GM12891 (cell line): ENCODE measurements at regions not wholly inside any gene's neighbourhood (a gene's known extent, or its start where the extent isn't known, plus 50 kb on each side); places are given as distances from the start of the nearest gene placed in this dataset.

ENCODE experiments used
- PAX5 ChIP-seq: IDR thresholded peaks from 2 replicates; pipeline ENCODE4 v1.6.1; 2011; ENCODE audit warnings: low read length, moderate library complexity, mild to moderate bottlenecking; ENCODE audit not compliant: insufficient read depth, severe bottlenecking
- POLR2A ChIP-seq: IDR thresholded peaks from 2 replicates; pipeline ENCODE4 v1.6.1; 2011; ENCODE audit warnings: low read depth, low read length, control low read depth
- POLR2AphosphoS5 ChIP-seq: IDR thresholded peaks from 2 replicates; pipeline ENCODE4 v1.6.1; 2011; ENCODE audit warnings: low read depth, low read length, control low read depth
- POU2F2 ChIP-seq: IDR thresholded peaks from 2 replicates; pipeline ENCODE4 v1.6.1; 2011; ENCODE audit warnings: low read depth, mild to moderate bottlenecking, control low read depth, low read length, moderate library complexity
- SPI1 ChIP-seq: IDR thresholded peaks from 2 replicates; pipeline ENCODE4 v1.6.1; 2011; ENCODE audit warnings: low read depth, low read length, control low read depth
- TAF1 ChIP-seq: IDR thresholded peaks from 2 replicates; pipeline ENCODE4 v1.6.1; 2011; ENCODE audit warnings: low read depth, low read length, control low read depth

GRCh38 chr9:103152473-103152872 lies 157.3 kb downstream of the CYLC2 start:
- no peak for TF ChIP-seq POLR2A
- TF ChIP-seq SPI1, result no peak
- no peak for TF ChIP-seq TAF1
- no peak for TF ChIP-seq POLR2AphosphoS5
- TF ChIP-seq POU2F2, result no peak
- TF ChIP-seq PAX5, result no peak
